Caco-2 (cell line): ENCODE measurements at regions not wholly inside any gene's neighbourhood (a gene's known extent, or its start where the extent isn't known, plus 50 kb on each side); places are given as distances from the start of the nearest gene placed in this dataset.

Experiments used
- BruUV-seq: library from RNA; stranded (reverse); fragments of 400-500 nt; replicated peaks from 2 replicates; lab custom pipeline; 2021; lab: Mats Ljungman, UMichigan
- CTCF ChIA-PET: fragments of 300-600 bp; sonication (Branson Sonifier 250); formaldehyde crosslinking; loops from one replicate; lab custom pipeline; 2022; ENCODE audit warnings: antibody characterized with exemption; lab: Charles Lee
- POLR2A ChIA-PET: fragments of 300-600 bp; sonication (Branson Sonifier 250); formaldehyde crosslinking; loops from one replicate; lab custom pipeline; 2022; ENCODE audit warnings: antibody characterized with exemption; lab: Charles Lee
- DNase-seq, 2 experiments: peaks; one replicate each; pipeline versions ENCODE4 v3.0.0 to v3.0.0-alpha.2; 2020 to 2022
- H3K27me3 ChIP-seq: replicated peaks from 2 replicates; pipeline ENCODE4 v1.6.0; 2011; ENCODE audit warnings: low read length; ENCODE audit not compliant: control insufficient read depth, insufficient read depth
- H3K36me3 ChIP-seq: 2 replicates; pipeline ENCODE4 v1.5.1; 2011; ENCODE audit warnings: low read length; ENCODE audit not compliant: control insufficient read depth, insufficient read depth
- H3K4me1 ChIP-seq: fragments of 250-450 bp; sonication (Bioruptor Pico); 2 replicates; pipeline ENCODE4 v1.5.1; 2020; ENCODE audit warnings: mild to moderate bottlenecking
- H3K4me3 ChIP-seq: 2 replicates; pipeline ENCODE4 v1.5.1; 2011; ENCODE audit warnings: low read depth, mild to moderate bottlenecking, control low read depth, low read length
- H3K9me3 ChIP-seq: fragments of 250-450 bp; sonication (Bioruptor Pico); 2 replicates; pipeline ENCODE4 v1.5.1; 2020; ENCODE audit warnings: mild to moderate bottlenecking, moderate library complexity
- H3K27ac Mint-ChIP-seq: one replicate; pipeline ENCODE4 v1.8.0; 2022; ENCODE audit warnings: mixed read lengths; ENCODE audit not compliant: unreplicated experiment
- H3K27me3 Mint-ChIP-seq: one replicate; pipeline ENCODE4 v1.8.0; 2022; ENCODE audit warnings: mixed read lengths; ENCODE audit not compliant: insufficient read depth, unreplicated experiment
- H3K36me3 Mint-ChIP-seq: one replicate; pipeline ENCODE4 v1.8.0; 2022; ENCODE audit warnings: mild to moderate bottlenecking, mixed read lengths; ENCODE audit not compliant: insufficient read depth, unreplicated experiment
- H3K4me1 Mint-ChIP-seq: one replicate; pipeline ENCODE4 v1.8.0; 2022; ENCODE audit warnings: low read depth, mixed read lengths; ENCODE audit not compliant: unreplicated experiment
- H3K4me3 Mint-ChIP-seq: one replicate; pipeline ENCODE4 v1.8.0; 2022; ENCODE audit warnings: mild to moderate bottlenecking, moderate library complexity, mixed read lengths; ENCODE audit not compliant: unreplicated experiment
- H3K9me3 Mint-ChIP-seq: one replicate; pipeline ENCODE4 v1.8.0; 2022; ENCODE audit warnings: mixed read lengths; ENCODE audit not compliant: unreplicated experiment
- intact Hi-C: fragments of 100-400 bp; cut with micrococcal nuclease; formaldehyde crosslinking; loops from one replicate; pipeline ENCODE4 v1.10.0; 2022; ENCODE audit not compliant: unreplicated experiment
- TF ChIP-seq, protein P1 (sequence below), 2 experiments: fragments of 200-600 bp in 1 of 2; IDR thresholded peaks; 1 replicate in 1 of 2; 2 replicates in 1 of 2; pipeline versions ENCODE4 v1.5.1 to v1.8.0; 2011 to 2022; ENCODE audit warnings: antibody characterized with exemption in 1 of 2, control low read depth in 1 of 2, inconsistent platforms in 1 of 2, low read depth in 1 of 2, low read length in 1 of 2, mild to moderate bottlenecking in 1 of 2, moderate library complexity in 1 of 2; ENCODE audit not compliant: insufficient read depth in 1 of 2, severe bottlenecking in 1 of 2, unreplicated experiment in 1 of 2

DNA sequence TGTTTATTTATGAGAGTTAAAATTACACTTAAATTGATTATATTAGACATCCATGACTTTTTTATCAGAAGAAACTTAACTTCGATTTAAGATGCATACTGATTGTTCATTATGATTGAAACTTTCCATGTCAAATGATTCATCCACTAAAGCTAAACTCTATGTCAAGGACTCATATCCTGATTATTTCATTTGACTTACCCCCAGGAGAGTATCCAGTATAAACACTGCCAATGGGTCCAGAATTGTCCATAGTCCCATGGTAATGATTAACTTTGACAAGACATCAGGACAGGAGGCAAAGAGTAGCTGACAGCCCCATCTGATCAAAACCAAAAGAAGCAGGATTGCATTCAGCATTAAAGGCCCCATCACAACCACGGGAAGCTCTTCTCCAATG is 709.9 kb downstream of the TFAP2A start:
- ChIA-PET POLR2A (no interaction called here), CTCF (no interaction called here)
- no peak for DNase-seq
- H3K9me3 Mint-ChIP-seq: no peaks in the 10 kb centered on the region
- intact Hi-C loops: no loop called here
- H3K36me3 Mint-ChIP-seq: no peaks in the 10 kb centered on the region
- H3K4me3 ChIP-seq: no peak overlapping the region
- H3K27ac Mint-ChIP-seq: no peak overlapping the region
- no peaks in the 10 kb centered on the region for H3K36me3 ChIP-seq
- H3K4me1 ChIP-seq: no peaks in the 10 kb centered on the region
- H3K4me1 Mint-ChIP-seq: no peaks in the 10 kb centered on the region
- H3K9me3 ChIP-seq: no peaks in the 10 kb centered on the region
- no peaks in the 10 kb centered on the region for H3K27me3 ChIP-seq
- H3K27me3 Mint-ChIP-seq: no peaks in the 10 kb centered on the region
- H3K4me3 Mint-ChIP-seq: no peak overlapping the region
- TF ChIP-seq, protein P1, sequence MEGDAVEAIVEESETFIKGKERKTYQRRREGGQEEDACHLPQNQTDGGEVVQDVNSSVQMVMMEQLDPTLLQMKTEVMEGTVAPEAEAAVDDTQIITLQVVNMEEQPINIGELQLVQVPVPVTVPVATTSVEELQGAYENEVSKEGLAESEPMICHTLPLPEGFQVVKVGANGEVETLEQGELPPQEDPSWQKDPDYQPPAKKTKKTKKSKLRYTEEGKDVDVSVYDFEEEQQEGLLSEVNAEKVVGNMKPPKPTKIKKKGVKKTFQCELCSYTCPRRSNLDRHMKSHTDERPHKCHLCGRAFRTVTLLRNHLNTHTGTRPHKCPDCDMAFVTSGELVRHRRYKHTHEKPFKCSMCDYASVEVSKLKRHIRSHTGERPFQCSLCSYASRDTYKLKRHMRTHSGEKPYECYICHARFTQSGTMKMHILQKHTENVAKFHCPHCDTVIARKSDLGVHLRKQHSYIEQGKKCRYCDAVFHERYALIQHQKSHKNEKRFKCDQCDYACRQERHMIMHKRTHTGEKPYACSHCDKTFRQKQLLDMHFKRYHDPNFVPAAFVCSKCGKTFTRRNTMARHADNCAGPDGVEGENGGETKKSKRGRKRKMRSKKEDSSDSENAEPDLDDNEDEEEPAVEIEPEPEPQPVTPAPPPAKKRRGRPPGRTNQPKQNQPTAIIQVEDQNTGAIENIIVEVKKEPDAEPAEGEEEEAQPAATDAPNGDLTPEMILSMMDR (IDR thresholded peaks at IDR 0.05; ENCODE audit: insufficient read depth in 1 of 2, low read depth in 1 of 2, low read length in 1 of 2, severe bottlenecking in 1 of 2, unreplicated experiment in 1 of 2): no peak
- no TSS peak for BruUV-seq

DNA sequence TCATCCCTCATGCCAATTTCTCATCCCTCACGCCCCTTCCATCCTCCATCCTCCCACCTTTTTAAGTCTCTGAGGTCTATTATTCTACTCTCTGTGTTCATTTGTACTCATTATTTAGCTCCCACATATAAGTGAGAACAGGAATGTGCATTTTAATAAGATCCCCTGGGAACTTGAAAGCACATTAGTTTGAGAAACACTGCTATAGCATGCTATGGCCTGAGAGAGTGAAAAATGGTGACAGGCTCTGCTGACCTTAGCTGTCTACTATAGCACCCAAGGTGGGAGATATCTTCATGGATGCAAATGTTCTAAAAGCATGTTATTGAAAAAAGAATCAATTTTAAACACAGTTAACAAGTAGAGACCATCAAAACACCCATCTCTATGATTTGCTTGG is 712.0 kb downstream of the TFAP2A start:
- DNase-seq: no peak
- H3K4me1 ChIP-seq: no peaks in the 10 kb centered on the region
- H3K27me3 ChIP-seq: no peaks in the 10 kb centered on the region
- Mint-ChIP-seq H3K4me1 (no peaks in the 10 kb centered on the region), H3K4me3 (no peak overlapping the region), H3K9me3 (no peaks in the 10 kb centered on the region), H3K27me3 (no peaks in the 10 kb centered on the region), H3K36me3 (no peaks in the 10 kb centered on the region), H3K27ac (no peak overlapping the region)
- no peaks in the 10 kb centered on the region; the same call in 1 of the 2 replicates for H3K36me3 ChIP-seq
- H3K9me3 ChIP-seq: no peaks in the 10 kb centered on the region
- ChIA-PET POLR2A (no interaction called here), CTCF (no interaction called here)
- no peak overlapping the region for H3K4me3 ChIP-seq
- TF ChIP-seq, protein P1 (IDR thresholded peaks at IDR 0.05; ENCODE audit: insufficient read depth in 1 of 2, low read depth in 1 of 2, low read length in 1 of 2, severe bottlenecking in 1 of 2, unreplicated experiment in 1 of 2): no peak
- intact Hi-C loops: no loop called here
- BruUV-seq: no TSS peak

DNA sequence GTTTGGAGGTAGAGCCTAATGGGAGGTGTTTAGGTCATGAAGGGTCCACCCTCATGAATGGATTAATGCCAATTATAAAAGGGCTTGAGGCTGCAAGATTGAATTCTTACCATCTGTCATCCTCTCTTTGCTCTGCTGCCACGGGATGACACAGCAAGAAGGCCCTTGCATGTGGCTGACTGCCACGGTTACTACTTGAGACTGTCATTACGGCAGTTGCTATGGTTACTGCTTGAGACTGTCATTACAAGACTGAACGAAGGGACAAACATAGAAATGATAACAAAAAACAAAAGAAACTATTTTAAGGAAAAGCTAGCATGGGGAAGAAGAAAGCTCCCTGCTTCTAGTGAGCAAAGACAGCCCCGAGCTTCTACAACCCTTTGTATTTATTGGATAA is 715.0 kb downstream of the TFAP2A start:
- ChIA-PET CTCF (no interaction called here), POLR2A (no interaction called here)
- H3K4me3 Mint-ChIP-seq: no peak overlapping the region
- intact Hi-C loops: no loop called here
- H3K27me3 Mint-ChIP-seq: no peaks in the 10 kb centered on the region
- BruUV-seq: no TSS peak
- H3K36me3 Mint-ChIP-seq: peaks cover 5% of the 10 kb centered on the region
- no peaks in the 10 kb centered on the region for H3K27me3 ChIP-seq
- H3K27ac Mint-ChIP-seq: no peak overlapping the region
- no peak for DNase-seq
- no peaks in the 10 kb centered on the region for H3K4me1 Mint-ChIP-seq
- H3K9me3 ChIP-seq: no peaks in the 10 kb centered on the region
- H3K4me3 ChIP-seq: no peak overlapping the region
- TF ChIP-seq, protein P1 (IDR thresholded peaks at IDR 0.05; ENCODE audit: insufficient read depth in 1 of 2, low read depth in 1 of 2, low read length in 1 of 2, severe bottlenecking in 1 of 2, unreplicated experiment in 1 of 2): no peak
- H3K4me1 ChIP-seq: no peaks in the 10 kb centered on the region
- no peaks in the 10 kb centered on the region; the same call in 1 of the 2 replicates for H3K36me3 ChIP-seq
- peaks cover 17% of the 10 kb centered on the region for H3K9me3 Mint-ChIP-seq
